OCI-LY7 (cell line): ENCODE measurements at regions not wholly inside any gene's neighbourhood (a gene's known extent, or its start where the extent isn't known, plus 50 kb on each side); places are given as distances from the start of the nearest gene placed in this dataset. TPM values are rescaled to one million over a fixed set of nuclear protein-coding genes. Genes with fewer than 3 reads are reported as not detected.

Experiments
- BruUV-seq: library from RNA; stranded (reverse); fragments of 400-500 nt; replicated peaks from 2 replicates; lab custom pipeline; 2021; lab: Mats Ljungman, UMichigan
- CTCF ChIA-PET: fragments of 300-600 bp; sonication (Branson Sonifier 250); formaldehyde crosslinking; loops from one replicate; lab custom pipeline; 2022; ENCODE audit warnings: antibody characterized with exemption; ENCODE audit not compliant: unreplicated experiment; lab: Charles Lee
- POLR2A ChIA-PET: fragments of 300-600 bp; sonication (Branson Sonifier 250); formaldehyde crosslinking; loops from one replicate; lab custom pipeline; 2022; ENCODE audit warnings: antibody characterized with exemption; lab: Charles Lee
- DNase-seq: peaks from one replicate; pipeline ENCODE4 v3.0.0-alpha.2; 2015; ENCODE audit warnings: low spot score
- H2AFZ ChIP-seq: fragments of 200-600 bp; sonication (generic), shearing (Covaris generic); 2 replicates; pipeline ENCODE4 v1.6.1; 2014; ENCODE audit warnings: mild to moderate bottlenecking, antibody characterized with exemption, low read length, moderate library complexity
- H3K27ac ChIP-seq: fragments of 200-600 bp; sonication (generic); 2 replicates; pipeline ENCODE4 v1.5.1; 2014; ENCODE audit warnings: mixed run types, low read depth, mild to moderate bottlenecking, moderate library complexity, low read length, inconsistent platforms; ENCODE audit not compliant: poor library complexity, severe bottlenecking
- H3K36me3 ChIP-seq: fragments of 200-600 bp; sonication (generic); 2 replicates; pipeline ENCODE4 v1.6.1; 2014; ENCODE audit warnings: mild to moderate bottlenecking, antibody characterized with exemption, low read length, moderate library complexity, mixed read lengths; ENCODE audit not compliant: insufficient read depth
- H3K4me1 ChIP-seq: fragments of 200-600 bp; sonication (generic); 2 replicates; pipeline ENCODE4 v1.5.1; 2014; ENCODE audit warnings: mild to moderate bottlenecking, low read length; ENCODE audit not compliant: insufficient read depth, poor library complexity, severe bottlenecking
- H3K4me2 ChIP-seq: fragments of 200-600 bp; sonication (generic); 2 replicates; pipeline ENCODE4 v1.6.1; 2014; ENCODE audit warnings: mild to moderate bottlenecking, low read length
- H3K4me3 ChIP-seq: fragments of 200-600 bp; sonication (generic); 2 replicates; pipeline ENCODE4 v1.5.1; 2014; ENCODE audit warnings: mild to moderate bottlenecking, low read depth, low read length; ENCODE audit not compliant: poor library complexity, severe bottlenecking
- H3K79me2 ChIP-seq: fragments of 200-600 bp; sonication (generic); 2 replicates; pipeline ENCODE4 v1.6.1; 2016; ENCODE audit warnings: low read depth, mild to moderate bottlenecking, low read length, moderate library complexity, mixed read lengths; ENCODE audit not compliant: insufficient read depth
- H3K9me2 ChIP-seq: fragments of 200-600 bp; sonication (generic); 2 replicates; pipeline ENCODE4 v1.6.1; 2016; ENCODE audit warnings: mild to moderate bottlenecking, low read length, mixed read lengths; ENCODE audit not compliant: insufficient read depth
- H3K9me3 ChIP-seq: fragments of 200-600 bp; sonication (generic); 2 replicates; pipeline ENCODE4 v1.6.1; 2014; ENCODE audit warnings: mild to moderate bottlenecking, mixed run types, low read length, mixed read lengths
- H4K20me1 ChIP-seq: fragments of 200-600 bp; sonication (generic); 2 replicates; pipeline ENCODE4 v1.6.1; 2014; ENCODE audit warnings: mild to moderate bottlenecking, antibody characterized with exemption, low read length, moderate library complexity, mixed read lengths; ENCODE audit not compliant: insufficient read depth
- CTCF ChIP-seq: fragments of 200-600 bp; sonication (generic); conservative IDR thresholded peaks from 2 replicates; pipeline ENCODE4 v1.5.1; 2014; ENCODE audit warnings: mild to moderate bottlenecking, antibody characterized with exemption, low read length, moderate library complexity, mixed read lengths
- EZH2phosphoT487 ChIP-seq: fragments of 200-600 bp; sonication (generic); IDR thresholded peaks from 2 replicates; pipeline ENCODE4 v1.6.1; 2018; ENCODE audit warnings: low read depth, borderline replicate concordance, mild to moderate bottlenecking, mixed run types, antibody characterized with exemption, low read length, moderate library complexity, mixed read lengths
- intact Hi-C: fragments of 100-400 bp; cut with micrococcal nuclease; formaldehyde crosslinking; loops from one replicate; pipeline ENCODE4 v1.10.0; 2022; ENCODE audit not compliant: unreplicated experiment
- small RNA-seq: library from RNA; depleted of rRNA; stranded (forward); fragments of <200 nt; gene quantifications from one replicate; pipeline ENCODE3, GENCODE V24; 2014

GRCh38 chr2:186903216-186903615 is 54.2 kb upstream of the ZSWIM2 start:
- H3K36me3 ChIP-seq: no peaks in the 10 kb centered on the region
- no peaks in the 10 kb centered on the region for H3K9me3 ChIP-seq
- H4K20me1 ChIP-seq: no peaks in the 10 kb centered on the region
- no peak overlapping the region for H3K27ac ChIP-seq
- no peaks in the 10 kb centered on the region for H3K9me2 ChIP-seq
- CTCF ChIA-PET: no interaction called here
- H3K4me1 ChIP-seq: no peaks in the 10 kb centered on the region
- DNase-seq: no peak
- no TSS peak for BruUV-seq
- TF ChIP-seq EZH2phosphoT487 (no peak), CTCF (peak; percentile 32; the same call in 1 of the 2 replicates)
- H2AFZ ChIP-seq: no peak overlapping the region
- H3K4me3 ChIP-seq: no peak overlapping the region
- H3K79me2 ChIP-seq: no peaks in the 10 kb centered on the region
- no peak overlapping the region for H3K4me2 ChIP-seq
- POLR2A ChIA-PET: no interaction called here
- intact Hi-C loops: no loop called here

Small RNA genes lying in the stretch of these regions (small RNA-seq; reads per million reads assigned to genes)
- gene RN7SKP42 (0.21 reads per million), gene RNU6-989P (not detected)
